ENCODE measurements at regions not wholly inside any gene's neighbourhood (a gene's known extent, or its start where the extent isn't known, plus 50 kb on each side); places are given as distances from the start of the nearest gene placed in this dataset.

- Histone ChIP-seq H3K36me3 (replicated peaks) (no peaks in the 10 kb centered on the region), H3K4me3 (ENCODE audit: low read depth, low read length) (no peak overlapping the region), H3K27ac (no peak overlapping the region), H3K27me3 (replicated peaks) (no peaks in the 10 kb centered on the region)
- in situ Hi-C loops (cut with HindIII; ENCODE audit: low pct_ligation_motif_present, low sequenced_read_pairs): no loop called here
- no peak for DNase-seq
- TF ChIP-seq, protein P1, sequence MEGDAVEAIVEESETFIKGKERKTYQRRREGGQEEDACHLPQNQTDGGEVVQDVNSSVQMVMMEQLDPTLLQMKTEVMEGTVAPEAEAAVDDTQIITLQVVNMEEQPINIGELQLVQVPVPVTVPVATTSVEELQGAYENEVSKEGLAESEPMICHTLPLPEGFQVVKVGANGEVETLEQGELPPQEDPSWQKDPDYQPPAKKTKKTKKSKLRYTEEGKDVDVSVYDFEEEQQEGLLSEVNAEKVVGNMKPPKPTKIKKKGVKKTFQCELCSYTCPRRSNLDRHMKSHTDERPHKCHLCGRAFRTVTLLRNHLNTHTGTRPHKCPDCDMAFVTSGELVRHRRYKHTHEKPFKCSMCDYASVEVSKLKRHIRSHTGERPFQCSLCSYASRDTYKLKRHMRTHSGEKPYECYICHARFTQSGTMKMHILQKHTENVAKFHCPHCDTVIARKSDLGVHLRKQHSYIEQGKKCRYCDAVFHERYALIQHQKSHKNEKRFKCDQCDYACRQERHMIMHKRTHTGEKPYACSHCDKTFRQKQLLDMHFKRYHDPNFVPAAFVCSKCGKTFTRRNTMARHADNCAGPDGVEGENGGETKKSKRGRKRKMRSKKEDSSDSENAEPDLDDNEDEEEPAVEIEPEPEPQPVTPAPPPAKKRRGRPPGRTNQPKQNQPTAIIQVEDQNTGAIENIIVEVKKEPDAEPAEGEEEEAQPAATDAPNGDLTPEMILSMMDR (IDR thresholded peaks at IDR 0.05; ENCODE audit: low read depth, low read length, missing control alignments): no peak
Observed at GRCh38 chr5:143682929-143683386, 129.0 kb upstream of the HMHB1 start.

GRCh38 chr5:143682246-143682905, 129.6 kb upstream of the HMHB1 start:
- DNase-seq: peak; percentile 48
- Histone ChIP-seq H3K36me3 (replicated peaks) (no peaks in the 10 kb centered on the region), H3K27ac (no peak overlapping the region), H3K27me3 (replicated peaks) (no peaks in the 10 kb centered on the region), H3K4me3 (ENCODE audit: low read depth, low read length) (no peak overlapping the region)
- TF ChIP-seq, protein P1 (IDR thresholded peaks at IDR 0.05; ENCODE audit: low read depth, low read length, missing control alignments): no peak
- in situ Hi-C loops (cut with HindIII; ENCODE audit: low pct_ligation_motif_present, low sequenced_read_pairs): no loop called here

GRCh38 chr5:143680672-143681259, 131.2 kb upstream of the HMHB1 start:
- in situ Hi-C loops (cut with HindIII; ENCODE audit: low pct_ligation_motif_present, low sequenced_read_pairs): no loop called here

DNA sequence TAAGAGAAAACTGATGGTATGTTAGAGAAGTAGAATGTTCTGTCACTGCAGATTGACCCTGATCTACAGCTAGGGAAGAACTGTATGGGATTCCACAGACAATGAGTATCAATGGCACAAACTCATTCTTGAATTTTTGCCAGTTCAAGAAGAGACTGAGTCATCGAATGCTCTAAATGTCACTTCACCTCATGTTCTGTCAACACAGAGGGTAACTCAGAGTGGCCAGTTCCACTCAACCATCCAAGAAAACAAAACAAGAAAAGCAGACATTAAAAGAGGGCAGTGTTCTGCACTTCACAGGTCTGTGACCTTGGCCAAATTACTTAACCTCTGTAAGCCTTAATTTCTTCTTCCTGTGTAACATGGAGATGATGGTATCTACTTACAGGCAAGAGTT, 132.2 kb upstream of the HMHB1 start:
- in situ Hi-C loops (cut with HindIII; ENCODE audit: low pct_ligation_motif_present, low sequenced_read_pairs): no loop called here
- DNase-seq: peak; percentile 63
- H3K4me3 ChIP-seq (ENCODE audit: low read depth, low read length): no peak overlapping the region
- TF ChIP-seq, protein P1 (IDR thresholded peaks at IDR 0.05; ENCODE audit: low read depth, low read length, missing control alignments): no peak
- no peaks in the 10 kb centered on the region for H3K27me3 ChIP-seq (replicated peaks)
- no peak overlapping the region for H3K27ac ChIP-seq
- H3K36me3 ChIP-seq (replicated peaks): no peaks in the 10 kb centered on the region

More at GRCh38 chr5:143680672-143681259, 131.2 kb upstream of the HMHB1 start:
- Histone ChIP-seq H3K36me3 (replicated peaks) (no peaks in the 10 kb centered on the region), H3K4me3 (ENCODE audit: low read depth, low read length) (no peak overlapping the region), H3K27ac (no peak overlapping the region), H3K27me3 (replicated peaks) (no peaks in the 10 kb centered on the region)
- TF ChIP-seq, protein P1 (IDR thresholded peaks at IDR 0.05; ENCODE audit: low read depth, low read length, missing control alignments): no peak
- DNase-seq: no peak

DNA sequence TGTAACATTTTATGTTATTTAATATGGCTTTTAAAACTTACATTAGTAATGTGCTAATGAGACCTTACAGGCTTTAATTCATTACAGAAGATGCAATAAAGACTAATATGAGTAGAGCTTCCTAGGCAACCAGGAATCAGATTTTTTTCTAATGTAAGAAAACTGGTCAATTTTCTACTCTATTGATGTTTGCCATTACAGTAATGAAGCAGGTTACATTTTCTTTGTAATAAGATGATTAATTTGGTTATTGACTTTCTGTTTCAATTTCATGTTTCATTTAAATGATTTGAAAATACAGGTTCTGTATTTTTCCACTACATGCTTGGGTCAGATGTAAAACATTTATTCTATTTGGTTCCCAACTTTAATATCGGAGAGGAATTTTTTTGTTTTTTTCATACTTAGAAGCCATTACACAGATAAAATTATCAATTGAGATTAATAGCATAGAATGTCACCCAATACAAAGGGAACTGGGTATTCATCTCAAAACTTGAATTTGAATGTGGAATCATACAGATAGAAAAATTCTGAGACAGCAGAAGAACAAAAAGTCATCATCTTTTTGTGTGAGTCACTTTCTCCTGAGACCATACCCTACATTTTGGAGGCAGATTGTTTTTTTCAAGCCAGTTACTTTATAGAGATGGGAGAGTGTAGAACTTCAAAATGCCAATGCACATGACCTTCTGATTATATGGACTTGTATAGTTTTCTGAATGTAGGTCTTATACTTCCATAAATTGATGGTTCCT, 133.6 kb upstream of the HMHB1 start:
- Histone ChIP-seq H3K27ac (no peak overlapping the region), H3K27me3 (replicated peaks) (no peaks in the 10 kb centered on the region), H3K36me3 (replicated peaks) (no peaks in the 10 kb centered on the region), H3K4me3 (ENCODE audit: low read depth, low read length) (no peak overlapping the region)
- in situ Hi-C loops (cut with HindIII; ENCODE audit: low pct_ligation_motif_present, low sequenced_read_pairs): no loop called here
- TF ChIP-seq, protein P1 (IDR thresholded peaks at IDR 0.05; ENCODE audit: low read depth, low read length, missing control alignments): no peak
- no peak for DNase-seq

All from brain microvascular endothelial cell (primary cell).